ENCODE measurements at regions not wholly inside any gene's neighbourhood (a gene's known extent, or its start where the extent isn't known, plus 50 kb on each side); places are given as distances from the start of the nearest gene placed in this dataset.

GRCh38 chr13:23500849-23501248 is 67.3 kb upstream of the SACS start (continued):
- TF ChIP-seq ZBTB21 (CRISPR knock-in tag; IDR thresholded peaks at IDR 0.05; ENCODE audit: borderline replicate concordance) (no peak), E2F1 (CRISPR knock-in tag; IDR thresholded peaks at IDR 0.05) (no peak)

- H3K9me3 Mint-ChIP-seq = no peaks in the 10 kb centered on the region
- H3K4me1 Mint-ChIP-seq = peaks cover 11% of the 10 kb centered on the region
- TF ChIP-seq USF2 (CRISPR knock-in tag; IDR thresholded peaks at IDR 0.05) (no peak), IRF2 (CRISPR knock-in tag; IDR thresholded peaks at IDR 0.05; ENCODE audit: borderline replicate concordance, low read depth) (no peak), ETV6 (CRISPR knock-in tag; IDR thresholded peaks at IDR 0.05) (no peak), ZSCAN18 (CRISPR knock-in tag; IDR thresholded peaks at IDR 0.05) (no peak), MAX (CRISPR knock-in tag; IDR thresholded peaks at IDR 0.05) (no peak), OVOL2 (CRISPR knock-in tag; IDR thresholded peaks at IDR 0.05; ENCODE audit: borderline replicate concordance) (no peak), ZNF532 (CRISPR knock-in tag; IDR thresholded peaks at IDR 0.05; ENCODE audit: borderline replicate concordance) (no peak), ZNF317 (CRISPR knock-in tag; IDR thresholded peaks at IDR 0.05; ENCODE audit: borderline replicate concordance, low read depth) (no peak), PRRX2 (CRISPR knock-in tag; IDR thresholded peaks at IDR 0.05) (no peak), GTF2I (CRISPR knock-in tag; conservative IDR thresholded peaks at IDR 0.05) (no peak), NFYB (CRISPR knock-in tag; conservative IDR thresholded peaks at IDR 0.05; ENCODE audit: low read depth) (no peak), JAZF1 (CRISPR knock-in tag; IDR thresholded peaks at IDR 0.05) (no peak), E2F4 (CRISPR knock-in tag; IDR thresholded peaks at IDR 0.05; ENCODE audit: borderline replicate concordance, low read depth) (no peak), TEAD4 (CRISPR knock-in tag; IDR thresholded peaks at IDR 0.05) (no peak), SMAD3 (CRISPR knock-in tag; IDR thresholded peaks at IDR 0.05; ENCODE audit: borderline replicate concordance) (no peak), KAT7 (CRISPR knock-in tag; IDR thresholded peaks at IDR 0.05; ENCODE audit: borderline replicate concordance) (no peak), ZNF423 (CRISPR knock-in tag; IDR thresholded peaks at IDR 0.05) (no peak), ELF4 (CRISPR knock-in tag; IDR thresholded peaks at IDR 0.05; ENCODE audit: low read depth) (no peak)
- ChIA-PET POLR2A (no interaction called here), CTCF (interaction anchor here (2.5 kb wide), 1 partner anchor 9 kb away, joined by 9 read pairs; no protein-coding TSS in a partner anchor)
- no peak overlapping the region for H3K27ac Mint-ChIP-seq
- no peak overlapping the region for H3K4me3 Mint-ChIP-seq
- ATAC-seq (no peak), DNase-seq (ENCODE audit: low spot score) (no peak)
- no peaks in the 10 kb centered on the region for H3K36me3 Mint-ChIP-seq
- H3K27me3 Mint-ChIP-seq (ENCODE audit: low read depth) = peaks cover 2% of the 10 kb centered on the region; the same call in 1 of the 2 replicates
Measured at GRCh38 chr13:23504180-23504579, 66.0 kb upstream of the TNFRSF19 start.

All from WTC11 (cell line).